Ovary (tissue), 7 donors: ENCODE measurements at regions not wholly inside any gene's neighbourhood (a gene's known extent, or its start where the extent isn't known, plus 50 kb on each side); places are given as distances from the start of the nearest gene placed in this dataset.

Source experiments
- DNase-seq, 5 donors: peaks; one replicate each; pipeline ENCODE4 v3.0.0-alpha.2; 2019 to 2020
- H3K27ac ChIP-seq, 2 donors: fragments of 200-600 bp; one replicate each; pipeline versions ENCODE4 v1.5.1 to v1.8.0; 2019 to 2022
- H3K27me3 ChIP-seq: fragments of 200-600 bp; one replicate; pipeline ENCODE4 v1.8.0; 2022
- H3K36me3 ChIP-seq: fragments of 200-600 bp; sonication (generic); one replicate; pipeline ENCODE4 v1.5.1; 2019
- H3K4me1 ChIP-seq: one replicate; pipeline ENCODE4 v1.8.1; 2013; ENCODE audit warnings: mild to moderate bottlenecking, moderate library complexity; ENCODE audit not compliant: insufficient read depth
- H3K4me3 ChIP-seq: fragments of 200-600 bp; sonication (generic); one replicate; pipeline ENCODE4 v1.5.1; 2017
- H3K9me3 ChIP-seq, 2 donors: fragments of 200-600 bp in 1 of 2; sonication (generic) in 1 of 2; one replicate each; pipeline versions ENCODE4 v1.5.1 to v1.8.1; 2013 to 2019; ENCODE audit warnings: mild to moderate bottlenecking in 1 of 2, moderate library complexity in 1 of 2
- EP300 ChIP-seq: sonication (generic); formaldehyde crosslinking; IDR thresholded peaks from one replicate; pipeline ENCODE4 v1.6.1; 2017; ENCODE audit warnings: antibody characterized with exemption
- POLR2A ChIP-seq: fragments of 450-650 bp; IDR thresholded peaks from one replicate; pipeline ENCODE4 v1.6.1; 2017; ENCODE audit warnings: antibody characterized with exemption, mild to moderate bottlenecking, moderate library complexity
- WGBS, 3 donors: extraction: QIAGEN DNeasy Blood & Tissue Kit in 1 of 3; methylation state at CpG; one replicate each; pipeline versions ENCODE4 v1.1.5 to v1.1.7; 2013 to 2017; 5-methylcytosine and 5-hydroxymethylcytosine counted together
- intact Hi-C, 4 donors: fragments of 100-400 bp; cut with DNase I; formaldehyde crosslinking; loops; one replicate each; pipeline versions ENCODE4 v1.11.0 to v1.15.1; 2022 to 2023
- TF ChIP-seq, protein P1 (sequence below), 3 donors: fragments of 450-650 bp in 2 of 3; fragments of 200-600 bp in 1 of 3; IDR thresholded peaks; one replicate each; pipeline versions ENCODE4 v1.5.1 to v1.8.0; 2016 to 2022; ENCODE audit warnings: antibody characterized with exemption in 3 of 3, mild to moderate bottlenecking in 1 of 3
- donor health status: DM: no; HTN: no; CAD: no; lungs with moderate emphysema.
- donor health status: DM: no; HTN: no; CAD: no.
- donor health status: Bipolar disorder and iron deficiency.
- donor health status: DM: no; HTN: no; CAD: no.
- donor health status: DM: yes; HTN: yes; CAD: no.

DNA sequence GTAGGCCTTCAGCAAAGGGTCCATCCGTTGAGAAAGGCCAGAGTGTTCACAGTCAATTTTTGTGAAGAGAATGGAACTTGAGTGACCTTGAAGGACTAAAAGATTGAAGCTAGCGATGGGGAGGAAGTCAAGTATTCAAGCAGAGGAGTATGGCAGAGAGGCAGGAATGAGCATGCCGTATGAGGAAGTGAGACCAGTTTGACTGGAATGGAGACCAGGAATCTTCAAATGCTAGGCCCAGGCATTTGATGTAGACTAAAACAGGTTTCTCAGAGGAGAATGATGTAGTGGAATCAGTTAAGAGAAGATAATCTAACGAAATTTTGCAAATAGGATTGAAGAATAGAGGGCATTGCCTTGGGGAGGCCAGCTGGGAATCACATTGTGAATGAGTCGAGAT lies 90.4 kb upstream of the SEMA6A start:
- Histone ChIP-seq H3K27ac (no peak overlapping the region), H3K36me3 (no peaks in the 10 kb centered on the region), H3K4me3 (no peak overlapping the region), H3K4me1 (no peaks in the 10 kb centered on the region), H3K27me3 (no peaks in the 10 kb centered on the region), H3K9me3 (no peaks in the 10 kb centered on the region)
- TF ChIP-seq, protein P1, sequence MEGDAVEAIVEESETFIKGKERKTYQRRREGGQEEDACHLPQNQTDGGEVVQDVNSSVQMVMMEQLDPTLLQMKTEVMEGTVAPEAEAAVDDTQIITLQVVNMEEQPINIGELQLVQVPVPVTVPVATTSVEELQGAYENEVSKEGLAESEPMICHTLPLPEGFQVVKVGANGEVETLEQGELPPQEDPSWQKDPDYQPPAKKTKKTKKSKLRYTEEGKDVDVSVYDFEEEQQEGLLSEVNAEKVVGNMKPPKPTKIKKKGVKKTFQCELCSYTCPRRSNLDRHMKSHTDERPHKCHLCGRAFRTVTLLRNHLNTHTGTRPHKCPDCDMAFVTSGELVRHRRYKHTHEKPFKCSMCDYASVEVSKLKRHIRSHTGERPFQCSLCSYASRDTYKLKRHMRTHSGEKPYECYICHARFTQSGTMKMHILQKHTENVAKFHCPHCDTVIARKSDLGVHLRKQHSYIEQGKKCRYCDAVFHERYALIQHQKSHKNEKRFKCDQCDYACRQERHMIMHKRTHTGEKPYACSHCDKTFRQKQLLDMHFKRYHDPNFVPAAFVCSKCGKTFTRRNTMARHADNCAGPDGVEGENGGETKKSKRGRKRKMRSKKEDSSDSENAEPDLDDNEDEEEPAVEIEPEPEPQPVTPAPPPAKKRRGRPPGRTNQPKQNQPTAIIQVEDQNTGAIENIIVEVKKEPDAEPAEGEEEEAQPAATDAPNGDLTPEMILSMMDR (IDR thresholded peaks at IDR 0.05) = no peak
- no peak for TF ChIP-seq POLR2A
- TF ChIP-seq EP300 = no peak
- WGBS, 3 donors = 73 to 83% (median 73%) methylated on average over 5 of the region's 5 CpGs
- intact Hi-C loops = no loop called here
- DNase-seq = no peak

- WGBS, 3 donors = 74 to 79% (median 75%) methylated on average over 1 of the region's 1 CpG
- Histone ChIP-seq H3K27ac (no peak overlapping the region), H3K36me3 (no peaks in the 10 kb centered on the region), H3K9me3 (no peaks in the 10 kb centered on the region), H3K27me3 (no peaks in the 10 kb centered on the region), H3K4me1 (no peaks in the 10 kb centered on the region), H3K4me3 (no peak overlapping the region)
- intact Hi-C loops = no loop called here
- no peak for TF ChIP-seq POLR2A
- TF ChIP-seq, protein P1 (IDR thresholded peaks at IDR 0.05) = no peak
- TF ChIP-seq EP300 = no peak
- DNase-seq = no peak
Measured at GRCh38 chr5:116663081-116663480, 88.5 kb upstream of the SEMA6A start.

- no peak overlapping the region for H3K27ac ChIP-seq
- TF ChIP-seq, protein P1 (IDR thresholded peaks at IDR 0.05) = no peak
- TF ChIP-seq POLR2A (no peak), EP300 (no peak)
- no peak overlapping the region for H3K4me3 ChIP-seq
- H3K27me3 ChIP-seq = no peaks in the 10 kb centered on the region
- 73 to 86% (median 74%) methylated on average over 4 of the region's 4 CpGs for whole genome bisulfite sequencing, 3 donors
- H3K36me3 ChIP-seq = no peaks in the 10 kb centered on the region
- no peak for DNase-seq
- no peaks in the 10 kb centered on the region for H3K4me1 ChIP-seq
- H3K9me3 ChIP-seq = no peaks in the 10 kb centered on the region
- intact Hi-C loops = no loop called here
Measured at GRCh38 chr5:116661419-116661818, 86.8 kb upstream of the SEMA6A start.

DNA sequence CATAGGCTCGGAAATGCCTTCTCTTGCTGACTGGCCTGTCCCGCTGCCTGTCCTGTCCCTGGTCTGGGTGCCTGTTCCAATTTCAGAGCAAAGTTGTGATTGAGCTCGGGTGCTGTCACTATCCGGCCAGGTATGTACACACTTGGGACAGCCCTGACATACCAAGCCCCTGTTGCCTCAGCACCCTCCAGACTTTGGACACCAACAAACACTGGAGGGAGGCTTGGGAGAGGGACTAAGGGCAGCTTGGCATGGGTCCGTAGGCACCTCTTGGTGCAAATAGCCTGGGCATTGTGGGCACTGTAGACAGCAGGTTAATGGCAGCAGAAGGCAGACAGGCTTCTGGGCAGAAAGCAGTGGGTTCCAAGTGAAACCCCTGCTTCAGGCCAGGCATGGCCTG lies 86.3 kb upstream of the SEMA6A start:
- intact Hi-C loops = no loop called here
- 93 to 99% (median 97%) methylated on average over 5 of the region's 5 CpGs for WGBS, 3 donors

More for the DNA sequence above, 86.3 kb upstream of the SEMA6A start:
- DNase-seq = no peak
- Histone ChIP-seq H3K36me3 (no peaks in the 10 kb centered on the region), H3K4me3 (no peak overlapping the region), H3K27ac (no peak overlapping the region), H3K27me3 (no peaks in the 10 kb centered on the region), H3K4me1 (no peaks in the 10 kb centered on the region), H3K9me3 (no peaks in the 10 kb centered on the region)
- TF ChIP-seq, protein P1 (IDR thresholded peaks at IDR 0.05) = no peak
- no peak for TF ChIP-seq POLR2A
- no peak for TF ChIP-seq EP300
